K562 (cell line): ENCODE measurements at regions not wholly inside any gene's neighbourhood (a gene's known extent, or its start where the extent isn't known, plus 50 kb on each side); places are given as distances from the start of the nearest gene placed in this dataset.

Experiments
- ATAC-seq: fragments of 200-7000 bp; cut with Tn5 transposase; 3 replicates; pipeline ENCODE4 v1.9.1; 2020; ENCODE audit warnings: moderate library complexity
- BruUV-seq: library from RNA; stranded (reverse); fragments of 400-500 nt; replicated peaks from 2 replicates; lab custom pipeline; 2021; lab: Mats Ljungman, UMichigan
- CTCF ChIA-PET: fragments of 300-600 bp; formaldehyde crosslinking; extraction: SDS; loops from one replicate; lab custom pipeline; 2021; ENCODE audit warnings: low intra/inter-chr PET ratio; lab: Yijun Ruan, JAX
- POLR2A ChIA-PET: fragments of 300-600, 350-650 bp; sonication (Branson Sonifier 250); formaldehyde crosslinking; extraction: SDS; loops from one replicate; lab custom pipeline; 2021; ENCODE audit warnings: antibody characterized with exemption, inconsistent platforms; lab: Yijun Ruan, JAX
- DNase-seq, 4 experiments: peaks; one replicate each; pipeline versions ENCODE4 v3.0.0 to v3.0.0-alpha.2; 2011 to 2018; ENCODE audit warnings: low spot score in 3 of 4, mixed read lengths in 3 of 4; ENCODE audit errors: extremely low read depth in 1 of 4
- FAIRE-seq: peaks from 2 replicates; lab custom pipeline; 2011; peaks lifted over from hg19 to GRCh38; lab: Jason Lieb, UNC
- H2AFZ ChIP-seq: 2 replicates; pipeline ENCODE4 v1.6.0; 2011; ENCODE audit warnings: low read depth, low read length, control low read depth, inconsistent platforms
- H3K27ac ChIP-seq: fragments of 200-600 bp; 3 replicates; pipeline ENCODE4 v1.8.0; 2011; ENCODE audit warnings: low read depth, mild to moderate bottlenecking, control low read depth, inconsistent platforms, low read length, moderate library complexity, mixed read lengths; ENCODE audit errors: extremely low read depth
- H3K27me3 ChIP-seq, 2 experiments: fragments of 300-600 bp in 1 of 2; 2 replicates in 1 of 2; 3 replicates in 1 of 2; pipeline versions ENCODE4 v1.6.0 to v1.8.0; 2011; ENCODE audit warnings: inconsistent platforms in 2 of 2, low read length in 2 of 2, mild to moderate bottlenecking in 1 of 2, mixed read lengths in 1 of 2, moderate library complexity in 1 of 2; ENCODE audit not compliant: control insufficient read depth in 2 of 2, insufficient read depth in 2 of 2
- H3K36me3 ChIP-seq: fragments of 300-600 bp; 3 replicates; pipeline ENCODE4 v1.8.0; 2011; ENCODE audit warnings: mild to moderate bottlenecking, low read length, inconsistent platforms; ENCODE audit not compliant: control insufficient read depth, insufficient read depth
- H3K4me1 ChIP-seq, 2 experiments: fragments of 200-600 bp in 1 of 2; replicated peaks in 1 of 2; 2 replicates in 1 of 2; 3 replicates in 1 of 2; pipeline versions ENCODE4 v1.5.1 to v1.8.0; 2011; ENCODE audit warnings: inconsistent platforms in 2 of 2, low read length in 2 of 2, mild to moderate bottlenecking in 1 of 2, mixed read lengths in 1 of 2, moderate library complexity in 1 of 2; ENCODE audit not compliant: control insufficient read depth in 2 of 2, insufficient read depth in 2 of 2
- H3K4me2 ChIP-seq: 2 replicates; pipeline ENCODE4 v1.6.1; 2011; ENCODE audit warnings: low read length, control low read depth, inconsistent platforms, mixed read lengths; ENCODE audit not compliant: insufficient read depth
- H3K4me3 ChIP-seq: fragments of 200-600 bp; sonication (generic), shearing (Covaris generic); 2 replicates; pipeline ENCODE4 v1.5.1; 2016; ENCODE audit warnings: control low read depth, inconsistent platforms
- H3K79me2 ChIP-seq: fragments of 200-600 bp; 3 replicates; pipeline ENCODE4 v1.8.0; 2011; ENCODE audit warnings: low read length, inconsistent platforms; ENCODE audit not compliant: control insufficient read depth, insufficient read depth
- H3K9ac ChIP-seq, 2 experiments: 2 replicates each; pipeline versions ENCODE4 v1.6.0 to v1.6.1; 2011; ENCODE audit warnings: low read depth in 2 of 2, low read length in 2 of 2, control low read depth in 1 of 2, inconsistent platforms in 1 of 2, mild to moderate bottlenecking in 1 of 2, mixed read lengths in 1 of 2; ENCODE audit not compliant: insufficient read depth in 1 of 2
- H3K9me1 ChIP-seq: one replicate; pipeline ENCODE4 v1.6.0; 2011; ENCODE audit warnings: inconsistent platforms, mild to moderate bottlenecking, low read length, moderate library complexity; ENCODE audit not compliant: control insufficient read depth, insufficient read depth
- H3K9me3 ChIP-seq: replicated peaks from 2 replicates; pipeline ENCODE4 v1.5.1; 2011; ENCODE audit warnings: low read depth, low read length, inconsistent platforms; ENCODE audit not compliant: control insufficient read depth, insufficient read depth
- H4K20me1 ChIP-seq: replicated peaks from 2 replicates; pipeline ENCODE4 v1.6.1; 2011; ENCODE audit warnings: low read length, inconsistent platforms, mixed read lengths; ENCODE audit not compliant: control insufficient read depth, insufficient read depth
- CREB1 ChIP-seq, 2 experiments: sonication (generic) in 1 of 2; formaldehyde crosslinking in 1 of 2; IDR thresholded peaks; 2 replicates each; pipeline versions ENCODE4 v1.6.1 to v1.8.0; 2012 to 2022; ENCODE audit warnings: inconsistent platforms in 1 of 2, mild to moderate bottlenecking in 1 of 2, missing genetic modification reagents in 1 of 2, moderate library complexity in 1 of 2
- HIVEP1 ChIP-seq: fragments of 250-450 bp; sonication (Bioruptor Pico); IDR thresholded peaks from 2 replicates; pipeline ENCODE4 v1.4.0; 2020; ENCODE audit warnings: mild to moderate bottlenecking
- NCOA1 ChIP-seq: fragments of 450-650 bp; IDR thresholded peaks from 2 replicates; pipeline ENCODE4 v1.6.1; 2016; ENCODE audit warnings: low read depth
- NR0B1 ChIP-seq: fragments of 450-650 bp; IDR thresholded peaks from one replicate; pipeline ENCODE4 v1.6.1; 2018; ENCODE audit warnings: mild to moderate bottlenecking, moderate library complexity; ENCODE audit not compliant: partially characterized antibody
- NRF1 ChIP-seq, 2 experiments: fragments of 450-650 bp; IDR thresholded peaks in 1 of 2; conservative IDR thresholded peaks in 1 of 2; 2 replicates each; pipeline ENCODE4 v1.6.1; 2014; ENCODE audit warnings: mild to moderate bottlenecking in 2 of 2
- PCBP1 ChIP-seq: fragments of 200-400 bp; formaldehyde crosslinking; IDR thresholded peaks from 2 replicates; pipeline ENCODE4 v1.6.1; 2018; ENCODE audit warnings: mild to moderate bottlenecking, low read depth, low read length; ENCODE audit not compliant: poor library complexity, severe bottlenecking
- PTRF ChIP-seq: fragments of 450-650 bp; IDR thresholded peaks from 2 replicates; pipeline ENCODE4 v1.6.1; 2016; ENCODE audit warnings: mild to moderate bottlenecking, missing genetic modification characterization, missing compliant biosample characterization
- RFX7 ChIP-seq: fragments of 250-450 bp; sonication (Bioruptor Pico); IDR thresholded peaks from 2 replicates; pipeline ENCODE4 v1.5.1; 2021; ENCODE audit warnings: mild to moderate bottlenecking
- SIX5 ChIP-seq, 2 experiments: IDR thresholded peaks; 2 replicates each; pipeline ENCODE4 v1.6.1; 2011; ENCODE audit warnings: low read length in 2 of 2, borderline replicate concordance in 1 of 2, low read depth in 1 of 2, mild to moderate bottlenecking in 1 of 2, moderate library complexity in 1 of 2; ENCODE audit not compliant: insufficient read depth in 1 of 2
- SMARCC2 ChIP-seq: fragments of 450-650 bp; IDR thresholded peaks from 2 replicates; pipeline ENCODE4 v1.6.1; 2017; ENCODE audit warnings: antibody characterized with exemption, moderate library complexity, mild to moderate bottlenecking, low read depth
- SP1 ChIP-seq: sonication (generic); formaldehyde crosslinking; IDR thresholded peaks from 2 replicates; pipeline ENCODE4 v1.8.1; 2022; ENCODE audit warnings: mild to moderate bottlenecking, missing genetic modification reagents
- ZBTB1 ChIP-seq: sonication (generic); formaldehyde crosslinking; IDR thresholded peaks from 2 replicates; pipeline ENCODE4 v1.8.1; 2023; ENCODE audit warnings: missing genetic modification reagents, low read depth, mild to moderate bottlenecking, borderline replicate concordance
- ZNF184 ChIP-seq: sonication (generic); formaldehyde crosslinking; IDR thresholded peaks from 2 replicates; pipeline ENCODE4 v1.5.0; 2020; ENCODE audit warnings: missing genetic modification reagents
- ZNF76 ChIP-seq: fragments of 250-450 bp; sonication (Bioruptor Pico); IDR thresholded peaks from 2 replicates; pipeline ENCODE4 v1.4.0; 2020; ENCODE audit warnings: mild to moderate bottlenecking, moderate library complexity, borderline replicate concordance
- WGBS: fragments of 100-300 bp; shearing (Covaris generic); methylation state at CpG from one replicate; pipeline ENCODE4 v1.1.6; 2016; ENCODE audit warnings: low coverage, mixed read lengths; ENCODE audit not compliant: insufficient coverage; ENCODE audit errors: missing lambda C conversion rate; 5-methylcytosine and 5-hydroxymethylcytosine counted together
- in situ Hi-C: fragments of 300-500 bp; cut with MboI; formaldehyde crosslinking; loops from 4 replicates; pipeline ENCODE4 v1.15.0; 2018; ENCODE audit warnings: inconsistent platforms, mixed read lengths
- intact Hi-C: fragments of 100-400 bp; cut with micrococcal nuclease; formaldehyde crosslinking; loops from 2 replicates; pipeline ENCODE4 v1.14.2; 2022

DNA sequence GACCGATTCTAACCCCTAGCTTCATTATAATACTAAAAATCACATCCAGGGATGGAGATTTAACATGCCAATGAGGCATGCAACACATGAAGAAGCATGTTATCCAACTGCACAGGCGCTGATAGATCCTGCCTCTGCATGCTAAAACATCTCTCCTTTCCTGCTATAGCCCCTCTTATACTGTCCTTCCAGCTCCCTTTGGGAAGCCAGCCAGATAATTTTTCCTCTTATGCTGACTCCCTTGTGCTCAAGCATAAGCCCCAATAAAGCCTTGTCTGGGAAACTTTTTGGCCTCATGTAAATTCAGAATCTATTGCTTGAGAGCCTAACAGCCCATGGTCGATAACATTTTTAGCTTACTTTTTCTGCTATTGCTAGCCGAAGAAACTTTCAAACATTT is 404.3 kb downstream of the EPM2A start:
- Histone ChIP-seq H4K20me1 (no peaks in the 10 kb centered on the region), H3K4me1 (no peaks in the 10 kb centered on the region), H3K9me3 (no peaks in the 10 kb centered on the region; the same call in 1 of the 2 replicates), H3K36me3 (no peaks in the 10 kb centered on the region), H2AFZ (no peak overlapping the region), H3K27ac (no peak overlapping the region), H3K27me3 (no peaks in the 10 kb centered on the region), H3K79me2 (no peaks in the 10 kb centered on the region), H3K9ac (no peak overlapping the region), H3K4me3 (no peak overlapping the region), H3K9me1 (no peaks in the 10 kb centered on the region), H3K4me2 (no peak overlapping the region)
- no TSS peak for BruUV-seq
- no peak for ATAC-seq
- DNase-seq, result no peak
- intact Hi-C loops, result no loop called here
- WGBS, result 0% methylated on average over 4 of the region's 4 CpGs
- in situ Hi-C loops, result no loop called here
- no peak for FAIRE-seq
- no peak for TF ChIP-seq SMARCC2
- TF ChIP-seq RFX7 (CRISPR knock-in tag), result no peak
- no peak for TF ChIP-seq NRF1 (conservative IDR thresholded peaks at IDR 0.05 in 1 of 2, IDR thresholded peaks at IDR 0.05 in 1 of 2)
- TF ChIP-seq ZNF76 (CRISPR knock-in tag), result no peak
- no peak for TF ChIP-seq HIVEP1
- TF ChIP-seq SP1 (CRISPR knock-in tag), result no peak
- no peak for TF ChIP-seq CREB1 (IDR thresholded peaks at IDR 0.05)
- TF ChIP-seq CREB1 (CRISPR knock-in tag; IDR thresholded peaks at IDR 0.05), result no peak
- no peak for TF ChIP-seq PTRF
- no peak for TF ChIP-seq ZNF184
- no peak for TF ChIP-seq ZBTB1 (CRISPR knock-in tag)
- TF ChIP-seq SIX5 (IDR thresholded peaks at IDR 0.05; ENCODE audit: borderline replicate concordance in 1 of 2, insufficient read depth in 1 of 2, low read depth in 1 of 2, low read length in 2 of 2), result no peak
- no peak for TF ChIP-seq PCBP1
- TF ChIP-seq NR0B1, result no peak
- TF ChIP-seq NCOA1, result no peak
- POLR2A ChIA-PET, result no interaction called here
- CTCF ChIA-PET, result no interaction called here
